ENCODE measurements at regions not wholly inside any gene's neighbourhood (a gene's known extent, or its start where the extent isn't known, plus 50 kb on each side); places are given as distances from the start of the nearest gene placed in this dataset.
A peak's percentile ranks its signal among the peaks of the same experiment; 100 is the strongest.

GRCh38 chr21:39097335-39097861, 85.9 kb downstream of the PSMG1 start:
- no peak overlapping the region for H2AFZ ChIP-seq (ENCODE audit: low read length)
- H3K27ac ChIP-seq (ENCODE audit: insufficient read length, low read depth, low read length), result no peak overlapping the region
- no peaks in the 10 kb centered on the region for H4K20me1 ChIP-seq (ENCODE audit: control insufficient read depth, insufficient read depth, insufficient read length)
- no peak overlapping the region for H2AK5ac ChIP-seq (ENCODE audit: insufficient read length, low read length)
- H3K4me1 Mint-ChIP-seq, result peaks cover 9 to 15% of the 10 kb centered on the region in 2 experiments
- H3K9me3 Mint-ChIP-seq, result peaks cover 6 to 7% of the 10 kb centered on the region in 2 experiments; a peak in 3 of 5 replicates
- no peak overlapping the region for H3K56ac ChIP-seq (ENCODE audit: insufficient read length, low read depth, low read length)
- H3K14ac ChIP-seq (ENCODE audit: insufficient read depth, low read length), result no peak overlapping the region
- no peaks in the 10 kb centered on the region for H3K9me3 ChIP-seq (ENCODE audit: control insufficient read depth, low read depth, low read length)
- H3K4me1 ChIP-seq (ENCODE audit: insufficient read depth, low read length), result no peaks in the 10 kb centered on the region; the same call in 1 of the 2 replicates
- WGBS (ENCODE audit: extremely low coverage, insufficient read length, low lambda C conversion rate), result no CpG with 5 or more reads among the region's 13 CpGs
- no peaks in the 10 kb centered on the region for H3K27me3 Mint-ChIP-seq (ENCODE audit: low read depth)
- H3K4ac ChIP-seq (ENCODE audit: low read depth, low read length), result no peak overlapping the region
- H3K23me2 ChIP-seq (ENCODE audit: insufficient read length, low read depth, low read length, poor library complexity, severe bottlenecking), result no peaks in the 10 kb centered on the region
- H3K18ac ChIP-seq (ENCODE audit: insufficient read length, low read depth, low read length), result peak overlapping the region; percentile 14
- peaks cover 0 to 8% (median 3%) of the 10 kb centered on the region in 3 experiments; a peak in 2 of 7 replicates for H3K36me3 Mint-ChIP-seq (ENCODE audit: insufficient read depth in 1 of 3, low read depth in 3 of 3)
- H2BK5ac ChIP-seq (ENCODE audit: insufficient read length, low read length), result no peak overlapping the region
- H4K91ac ChIP-seq (ENCODE audit: insufficient read length, low read depth, low read length), result no peak overlapping the region
- no peak overlapping the region for H3K4me2 ChIP-seq (ENCODE audit: insufficient read depth, insufficient read length, low read length)
- no peaks in the 10 kb centered on the region for H3K79me2 ChIP-seq (ENCODE audit: insufficient read depth, low read length)
- DNase-seq, result no peak
- H3K4me3 Mint-ChIP-seq, result no peak overlapping the region
- H2BK20ac ChIP-seq (ENCODE audit: low read depth, low read length, poor library complexity, severe bottlenecking), result no peak overlapping the region
- no peak overlapping the region for H3K9ac ChIP-seq (ENCODE audit: extremely low read depth, insufficient read length, low read length)
- H3K27ac Mint-ChIP-seq, result peak overlapping the region in 1 of 3 experiments; percentile 50; a peak in 1 of 7 replicates
- H4K5ac ChIP-seq (ENCODE audit: insufficient read length, low read depth, low read length), result no peak overlapping the region
- TF ChIP-seq CTCF (conservative IDR thresholded peaks at IDR 0.05), result no peak
- H3K23ac ChIP-seq (ENCODE audit: insufficient read length, low read depth, low read length), result no peak overlapping the region
- H3T11ph ChIP-seq (ENCODE audit: low read length), result no peak overlapping the region
- H3K79me1 ChIP-seq (ENCODE audit: insufficient read depth, low read depth, low read length, poor library complexity, severe bottlenecking), result no peaks in the 10 kb centered on the region
- H2BK15ac ChIP-seq (ENCODE audit: low read depth, low read length), result no peak overlapping the region
- no peak overlapping the region for H2BK120ac ChIP-seq (ENCODE audit: low read depth, low read length, poor library complexity, severe bottlenecking)
- no peak overlapping the region for H4K8ac ChIP-seq (replicated peaks; ENCODE audit: insufficient read length, low read depth, low read length)
- H3K27me3 ChIP-seq (ENCODE audit: insufficient read depth, low read length), result no peaks in the 10 kb centered on the region
- no peak overlapping the region for H2BK12ac ChIP-seq (ENCODE audit: insufficient read length, low read depth, low read length)
